GM21515 (cell line): ENCODE measurements at regions not wholly inside any gene's neighbourhood (a gene's known extent, or its start where the extent isn't known, plus 50 kb on each side); places are given as distances from the start of the nearest gene placed in this dataset.

Experiments used
- ATAC-seq: cut with Tn5 transposase; IDR thresholded peaks from one replicate; pipeline ENCODE4 v1.9.1; 2021; ENCODE audit not compliant: unreplicated experiment

DNA sequence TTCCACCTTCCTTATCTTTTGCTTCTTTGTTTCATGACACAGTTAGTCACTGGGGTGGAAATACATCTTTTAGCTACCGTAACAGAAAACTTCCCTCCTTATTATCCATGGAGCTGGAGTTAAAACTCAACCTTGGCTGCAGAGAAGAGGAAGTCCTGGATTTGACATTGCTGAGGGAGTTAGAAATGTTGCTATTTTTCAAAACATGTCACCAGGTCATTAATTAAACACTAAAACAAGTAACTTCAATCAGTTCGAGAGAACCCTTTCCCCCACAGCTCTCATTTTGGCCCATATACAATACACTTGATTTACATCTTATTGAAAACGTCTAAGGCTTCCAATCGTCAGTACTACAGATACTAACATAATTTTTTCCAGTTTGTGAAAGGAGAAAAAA, 237.9 kb upstream of the CD180 start:
- no peak for ATAC-seq

DNA sequence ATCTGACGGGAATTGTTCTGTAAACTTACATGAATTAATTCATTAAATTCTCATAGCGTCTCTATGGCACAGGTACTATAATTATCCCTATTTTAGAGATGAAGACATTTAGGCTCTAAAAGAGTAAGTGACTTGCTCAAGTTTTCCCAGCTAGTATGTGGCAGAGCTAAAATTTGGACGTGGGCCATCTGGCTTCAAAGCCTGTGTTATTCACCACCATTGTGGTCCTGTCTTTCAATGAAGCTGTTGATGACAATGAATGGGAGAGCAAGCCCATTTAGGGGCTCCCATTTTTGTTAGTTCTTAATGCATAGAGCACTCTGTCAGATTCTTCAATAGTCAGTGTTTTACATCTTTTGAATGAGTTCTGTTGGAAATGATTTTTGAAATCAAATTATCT, 236.0 kb upstream of the CD180 start:
- ATAC-seq: no peak

DNA sequence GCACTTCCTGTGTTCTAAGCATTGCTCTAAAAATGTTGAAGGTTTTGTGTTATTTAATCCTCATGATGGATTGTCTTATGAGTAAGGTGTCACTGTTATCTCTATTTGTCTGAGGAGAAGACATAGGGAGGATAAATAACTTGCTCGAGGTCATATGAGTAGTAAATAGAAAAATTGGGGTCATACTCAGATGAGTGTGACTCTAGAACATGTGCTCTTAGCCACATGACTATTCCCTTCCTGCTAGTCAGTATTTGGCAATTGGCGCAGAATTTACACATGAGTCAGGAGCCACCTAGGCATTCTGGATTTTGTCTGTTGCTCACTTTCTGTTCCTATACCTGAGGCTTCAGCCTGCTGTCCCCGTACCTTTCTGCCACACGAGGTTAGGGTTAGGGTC, 234.6 kb upstream of the CD180 start:
- ATAC-seq: no peak

DNA sequence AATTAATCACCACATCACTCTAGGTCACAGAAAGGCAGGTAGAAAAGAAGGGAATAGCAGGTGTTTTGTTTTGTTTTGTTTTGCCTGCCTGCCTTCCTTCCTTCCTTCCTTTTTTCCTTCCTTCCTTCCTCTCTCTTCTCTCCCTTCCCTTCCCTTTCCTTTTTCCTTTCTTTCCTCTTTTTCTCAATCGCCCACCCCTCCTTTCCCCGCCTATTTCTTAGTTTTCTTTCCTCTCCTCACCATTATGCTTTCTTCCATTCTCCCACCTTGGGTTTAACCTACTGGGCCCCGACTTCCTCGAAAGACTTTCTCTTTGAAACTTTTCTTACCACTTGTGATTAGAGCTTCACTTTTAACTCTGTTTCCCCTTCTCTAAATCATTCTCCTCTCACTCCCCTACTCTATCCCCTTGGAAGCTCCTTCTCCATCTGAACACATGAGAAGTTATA, 231.3 kb upstream of the CD180 start:
- ATAC-seq: no peak

DNA sequence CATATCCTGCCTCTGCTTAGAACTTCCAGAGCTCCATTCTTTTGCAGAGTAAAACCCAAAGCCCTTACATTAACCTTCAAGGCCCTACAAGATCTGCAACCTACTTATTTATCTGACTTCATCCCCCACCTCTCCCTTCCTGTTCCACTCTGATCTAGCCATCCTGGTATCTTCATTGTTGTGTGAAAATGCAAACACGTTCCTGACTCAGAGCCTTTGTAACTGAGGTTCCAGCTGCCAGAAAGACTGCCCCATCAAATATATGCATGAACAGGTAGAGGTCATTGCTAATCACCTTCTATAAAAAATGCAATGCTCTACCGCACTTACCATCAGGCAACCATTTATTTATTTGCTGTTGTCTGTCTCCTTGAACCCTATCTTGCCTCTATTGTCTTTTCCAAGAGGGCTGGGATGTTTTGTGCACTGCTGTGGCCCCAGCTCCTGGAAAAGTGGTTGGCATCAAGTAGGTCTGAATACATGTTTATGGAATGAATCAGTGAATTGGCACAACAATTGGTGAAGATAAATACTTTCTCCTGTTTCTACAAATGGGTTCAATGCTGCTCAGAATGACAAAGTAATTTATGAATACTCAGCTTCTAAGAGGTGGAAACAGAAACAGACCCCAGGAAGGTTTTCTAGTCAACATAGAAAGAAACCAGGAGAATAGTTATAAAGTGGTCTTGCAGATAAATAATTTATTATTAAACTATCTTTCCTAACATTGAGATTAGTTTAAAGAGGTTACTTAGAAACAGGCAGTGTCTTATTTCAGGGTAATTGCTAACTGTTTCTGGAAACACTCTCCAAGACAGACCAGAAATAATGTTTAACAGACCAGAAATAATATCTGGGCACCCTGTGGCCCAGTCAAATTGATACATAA, 230.6 kb upstream of the CD180 start:
- no peak for ATAC-seq

DNA sequence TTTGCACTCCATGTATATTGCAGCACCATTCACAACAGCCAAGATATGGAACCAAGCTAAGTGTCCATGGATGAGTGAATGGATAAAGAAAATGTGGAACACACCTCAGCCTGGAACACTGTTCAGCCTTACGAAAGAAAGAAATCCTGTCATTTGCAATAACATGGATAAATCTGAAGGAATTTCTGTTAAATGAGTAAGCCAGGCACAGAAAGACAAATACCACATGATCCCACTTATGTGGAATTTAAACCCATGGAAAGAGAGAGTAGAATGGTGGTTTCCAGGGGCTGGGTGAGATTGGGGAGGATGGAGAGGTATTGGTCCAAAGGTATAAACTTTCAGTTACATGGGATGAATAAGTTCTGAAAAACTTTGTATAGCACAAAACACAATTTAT, 228.9 kb upstream of the CD180 start:
- ATAC-seq: no peak

DNA sequence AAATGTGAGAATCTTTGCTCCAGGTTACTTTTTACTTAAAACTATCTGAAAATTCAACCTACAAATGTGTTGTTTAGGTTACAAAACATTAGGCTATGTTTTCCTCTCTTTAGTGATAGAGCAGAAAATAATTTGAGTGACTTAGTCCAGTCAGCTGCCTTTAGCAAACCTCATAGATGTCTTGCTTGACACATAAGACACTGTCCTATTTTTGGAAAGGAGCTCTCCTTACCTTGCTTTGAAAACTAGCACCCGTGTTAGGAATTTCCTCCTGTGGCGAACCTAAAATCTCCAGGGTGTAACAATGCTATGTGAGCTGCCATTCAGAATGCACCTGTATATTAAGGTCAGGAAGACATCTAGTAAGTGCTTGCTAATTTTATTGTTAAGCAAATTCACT, 221.2 kb upstream of the CD180 start:
- ATAC-seq: no peak

DNA sequence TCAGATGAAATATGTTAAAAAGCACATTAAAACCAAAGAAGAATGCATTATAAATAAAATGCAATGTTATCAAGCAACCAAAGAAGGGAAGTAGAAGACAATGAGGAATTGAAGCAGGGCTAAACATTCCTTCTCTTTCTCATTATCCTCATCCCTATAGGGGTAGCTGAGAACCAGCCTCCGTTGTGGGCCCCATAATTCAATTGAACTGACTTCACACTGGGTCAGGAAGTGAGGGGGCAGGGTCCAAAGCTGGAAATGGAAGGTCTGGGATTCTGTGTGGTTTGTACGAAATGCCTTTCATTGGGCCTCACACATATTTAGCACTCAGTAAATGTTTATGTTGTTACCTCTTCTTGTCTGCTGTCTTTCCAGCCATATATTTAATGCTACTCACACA, 220.4 kb upstream of the CD180 start:
- no peak for ATAC-seq

DNA sequence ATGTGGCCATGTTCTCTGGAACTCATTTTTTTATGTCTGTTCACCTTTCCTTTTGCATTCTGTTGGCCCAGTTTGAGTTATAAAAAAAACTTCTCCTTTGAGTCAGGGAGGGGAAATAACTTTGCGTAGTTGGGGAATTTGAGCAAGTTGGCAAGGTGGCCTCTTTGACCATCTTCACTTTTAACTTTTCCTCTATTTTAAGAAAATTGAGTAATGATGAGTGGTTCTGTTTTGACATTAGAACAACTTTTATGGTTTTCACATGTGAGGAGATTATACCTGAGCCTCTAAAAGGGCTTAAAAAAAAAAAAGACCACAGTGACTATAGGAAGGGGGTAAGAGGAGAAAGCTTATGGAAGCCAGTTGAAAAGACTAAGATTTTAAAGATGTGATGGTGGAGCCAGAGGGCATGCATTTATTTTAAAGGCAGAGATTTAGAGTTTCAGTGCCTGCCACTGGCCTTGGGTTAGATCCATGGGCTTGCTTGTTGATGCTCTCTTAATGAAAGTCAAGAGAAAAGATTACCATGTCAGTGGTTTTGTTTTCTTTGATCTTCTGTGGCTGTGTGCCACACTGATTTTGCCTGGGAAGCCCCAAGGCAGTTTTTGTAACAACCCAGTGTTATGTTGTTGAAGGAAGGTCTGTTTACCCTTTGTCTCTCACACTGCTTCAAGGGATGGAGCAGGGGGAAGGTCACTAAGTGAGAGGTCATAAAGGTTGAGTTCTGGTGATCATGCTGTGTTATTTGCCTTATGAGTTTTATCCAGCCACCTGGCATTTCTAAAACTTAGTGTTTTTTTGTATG, 219.7 kb upstream of the CD180 start:
- ATAC-seq: no peak

DNA sequence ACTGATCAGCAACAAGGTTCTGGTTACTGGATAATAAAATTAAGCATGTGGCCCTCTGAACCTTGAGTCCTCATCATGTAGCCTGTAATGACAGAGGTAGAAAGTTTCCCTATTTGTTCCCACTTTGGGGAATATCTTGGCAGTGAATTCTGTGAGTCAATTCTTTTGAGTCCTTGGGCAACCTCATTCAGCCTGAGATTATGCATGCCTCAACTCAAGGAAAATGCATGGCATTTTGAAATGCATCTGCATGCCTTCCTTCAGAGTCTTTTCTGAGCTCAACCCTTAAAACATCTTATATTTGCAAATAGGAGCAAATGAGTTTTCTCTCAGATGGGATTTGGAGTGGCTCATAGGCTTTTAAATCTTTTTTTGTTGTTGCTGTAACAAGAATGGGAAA, 218.1 kb upstream of the CD180 start:
- no peak for ATAC-seq

DNA sequence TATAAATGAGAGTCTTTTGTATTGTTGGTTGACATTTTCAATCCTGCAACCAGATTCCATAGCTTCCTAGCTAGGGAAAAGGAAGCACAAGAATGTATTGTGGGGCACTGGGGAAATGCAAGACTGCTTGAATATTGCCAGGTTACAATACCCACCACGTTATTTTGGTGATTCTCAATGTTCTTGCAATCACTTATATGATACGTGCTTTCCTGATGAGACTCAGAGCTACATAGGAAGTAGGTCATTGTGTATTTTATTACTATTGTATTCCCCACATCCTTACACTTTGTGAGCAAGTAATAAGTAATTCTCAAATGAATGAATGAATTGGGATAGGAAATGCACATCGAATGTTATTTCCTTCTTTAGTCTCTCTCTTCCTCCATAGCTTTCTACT, 217.1 kb upstream of the CD180 start:
- no peak for ATAC-seq

DNA sequence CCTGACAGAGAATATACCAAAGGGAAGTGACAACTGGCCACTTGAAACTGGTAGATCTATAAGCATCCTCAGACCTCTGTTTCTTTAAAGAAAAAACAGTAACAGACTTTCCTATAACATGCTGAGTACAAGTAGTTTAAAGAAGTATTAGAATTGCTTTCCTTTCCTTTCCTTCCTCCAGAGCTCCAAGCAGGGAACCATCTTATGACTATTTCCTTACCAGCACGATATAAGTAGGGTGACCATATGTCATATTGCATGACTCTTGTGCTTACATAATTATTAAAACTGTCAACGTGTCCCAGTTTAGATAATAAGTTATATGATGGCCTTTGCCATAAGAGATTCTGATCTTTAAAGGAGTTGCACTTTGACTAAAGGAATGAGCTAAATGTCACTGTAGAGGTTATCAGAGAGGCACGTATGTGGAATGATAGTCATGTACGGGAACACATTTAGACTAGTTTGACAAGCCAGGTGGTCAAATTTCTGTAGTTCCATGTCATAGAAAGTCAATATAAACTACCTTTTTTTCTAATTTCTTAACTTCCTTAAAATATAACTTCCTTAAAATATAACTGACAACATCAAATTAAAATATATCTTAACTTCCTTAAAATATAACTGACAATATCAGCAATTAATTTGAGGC, 212.7 kb upstream of the CD180 start:
- ATAC-seq: no peak

DNA sequence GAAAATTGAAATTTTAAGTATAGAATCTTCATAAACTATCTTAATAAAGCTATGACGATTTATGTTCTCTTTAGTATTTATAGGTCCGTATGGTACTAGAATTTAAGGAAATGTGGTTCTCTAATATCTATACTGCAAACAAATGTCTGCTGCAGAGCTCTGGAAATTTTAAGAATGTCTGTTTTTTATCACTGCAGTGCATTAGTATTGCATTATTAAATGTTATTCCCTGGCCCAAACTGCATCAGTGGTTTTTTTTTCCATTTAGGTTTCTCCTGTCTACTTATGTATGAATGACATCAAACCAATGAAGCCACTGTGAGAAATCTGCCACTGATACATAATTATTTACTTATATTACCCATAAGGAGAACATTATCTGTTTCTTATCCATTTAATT, 211.4 kb upstream of the CD180 start:
- ATAC-seq: no peak

DNA sequence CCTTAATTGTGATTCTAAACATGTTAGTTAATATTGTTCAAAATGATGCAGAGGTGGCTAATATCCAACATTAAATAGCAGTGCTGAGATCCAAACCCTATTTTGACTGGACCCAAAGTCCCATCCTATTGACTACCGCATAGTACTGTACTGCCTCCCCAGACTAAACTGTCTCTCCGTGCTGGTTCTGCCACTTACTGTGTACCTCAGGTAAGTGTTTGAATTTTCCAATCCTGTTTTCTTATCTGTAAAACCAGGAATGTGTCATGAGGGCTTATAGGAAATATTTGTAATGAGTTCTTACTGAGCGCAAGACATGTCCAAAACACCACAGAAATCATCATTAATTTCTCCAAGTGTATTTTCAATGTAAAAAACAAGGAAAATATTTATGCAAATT, 209.2 kb upstream of the CD180 start:
- ATAC-seq: no peak

DNA sequence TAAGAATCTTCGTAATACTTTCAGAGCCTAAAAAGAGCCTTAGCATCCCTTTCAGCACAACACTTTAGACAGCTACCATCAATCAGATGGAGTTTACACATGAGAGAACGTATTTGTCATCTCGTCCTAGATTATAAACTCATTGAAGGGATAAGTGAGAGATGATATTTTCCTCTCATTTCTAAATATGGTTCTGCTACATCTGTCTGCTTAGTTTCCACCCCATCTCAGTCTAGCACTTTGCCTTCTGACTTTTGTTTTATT, 208.4 kb upstream of the CD180 start:
- no peak for ATAC-seq

DNA sequence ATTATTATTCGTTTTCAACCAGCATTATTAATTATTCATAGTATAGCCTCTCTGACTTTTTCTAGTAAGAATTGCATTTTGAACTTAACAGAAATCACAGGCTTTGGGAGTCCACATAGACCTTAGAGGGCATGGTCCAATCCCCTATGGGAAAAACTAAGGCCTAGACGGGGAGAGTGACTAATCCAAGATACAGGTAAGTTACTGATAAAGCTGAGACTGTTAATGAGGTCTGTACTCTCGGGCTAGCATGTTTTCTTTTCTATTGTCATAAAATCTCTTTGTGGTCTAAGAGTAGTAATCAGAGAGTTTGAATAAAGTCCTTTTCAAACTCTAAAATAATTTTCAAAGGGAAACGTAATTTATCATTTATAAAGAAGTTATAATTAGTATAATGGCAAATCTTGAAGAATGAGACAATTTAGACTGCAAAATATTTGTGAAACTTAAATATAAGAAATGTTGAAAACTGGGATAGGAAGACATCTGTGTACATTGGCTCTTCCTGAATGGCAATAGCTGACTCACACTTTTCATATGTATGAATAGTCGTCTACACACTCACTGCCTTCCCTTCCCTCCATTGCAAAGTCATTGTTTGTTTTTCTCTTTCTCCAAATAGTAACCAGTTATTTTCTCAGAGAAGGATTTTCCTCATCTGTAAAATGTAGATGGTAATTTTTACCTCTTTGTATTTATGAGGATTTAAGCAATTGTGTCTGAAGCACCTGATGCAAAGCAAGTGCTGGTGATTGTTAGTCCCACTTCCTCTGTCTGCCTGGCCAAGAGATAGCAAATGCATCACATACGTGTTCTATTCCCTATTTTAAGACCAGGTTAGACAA, 207.9 kb upstream of the CD180 start:
- ATAC-seq: no peak

DNA sequence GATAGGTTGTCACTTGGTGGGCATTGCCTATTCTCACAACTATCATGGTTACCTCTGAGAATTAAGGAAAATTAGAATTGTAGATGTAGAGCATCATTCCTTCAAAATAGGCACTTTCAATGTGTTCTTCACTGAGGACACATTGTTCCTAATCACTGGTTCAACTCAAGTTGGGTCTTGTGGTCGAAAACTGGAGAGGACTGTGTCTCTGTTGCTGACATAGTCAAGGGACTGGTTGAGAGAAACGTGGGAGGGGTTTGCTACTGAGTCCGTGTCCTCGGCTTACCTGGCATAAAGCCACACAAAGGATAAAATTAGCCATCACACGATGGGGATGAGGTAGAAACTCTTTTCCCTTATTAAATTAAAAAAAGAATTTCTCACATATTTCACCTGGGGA, 205.9 kb upstream of the CD180 start:
- ATAC-seq: no peak

DNA sequence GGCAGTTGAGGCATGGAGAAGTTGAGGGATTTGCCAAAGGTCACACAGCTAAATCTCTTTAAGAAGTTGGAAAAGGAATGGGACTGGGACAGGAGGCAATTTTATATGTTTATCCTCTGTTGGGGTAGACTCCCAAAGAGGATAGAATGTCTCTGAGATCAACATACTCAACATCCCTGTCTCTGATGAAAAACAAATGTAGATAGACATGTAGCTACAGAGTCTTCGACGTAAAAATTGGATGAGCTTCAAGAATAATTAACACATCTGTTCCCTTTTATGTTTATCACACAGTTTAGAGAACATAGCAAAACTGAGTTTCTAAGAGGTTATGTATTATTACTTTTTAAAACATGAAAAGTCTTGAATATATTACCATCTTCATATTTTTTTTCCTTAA, 204.6 kb upstream of the CD180 start:
- ATAC-seq: no peak

DNA sequence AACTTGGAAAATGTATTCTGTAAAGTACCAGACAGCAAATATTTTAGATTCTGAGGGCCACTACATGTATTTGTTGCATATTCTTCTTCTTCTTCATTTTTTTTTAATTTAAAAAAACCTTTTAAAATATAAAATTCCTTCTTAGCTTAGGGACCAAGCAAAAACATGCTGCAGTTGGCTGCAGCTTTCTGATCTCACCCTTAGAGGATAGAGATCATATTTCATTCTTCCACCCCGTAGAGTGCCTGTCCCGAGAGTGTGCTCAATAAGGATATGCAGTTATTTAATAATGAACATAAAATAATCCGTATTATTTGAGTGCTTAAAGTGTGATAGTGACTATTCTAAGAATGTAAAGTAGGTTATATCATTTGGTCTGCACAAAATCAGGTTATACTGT, 204.2 kb upstream of the CD180 start:
- no peak for ATAC-seq

DNA sequence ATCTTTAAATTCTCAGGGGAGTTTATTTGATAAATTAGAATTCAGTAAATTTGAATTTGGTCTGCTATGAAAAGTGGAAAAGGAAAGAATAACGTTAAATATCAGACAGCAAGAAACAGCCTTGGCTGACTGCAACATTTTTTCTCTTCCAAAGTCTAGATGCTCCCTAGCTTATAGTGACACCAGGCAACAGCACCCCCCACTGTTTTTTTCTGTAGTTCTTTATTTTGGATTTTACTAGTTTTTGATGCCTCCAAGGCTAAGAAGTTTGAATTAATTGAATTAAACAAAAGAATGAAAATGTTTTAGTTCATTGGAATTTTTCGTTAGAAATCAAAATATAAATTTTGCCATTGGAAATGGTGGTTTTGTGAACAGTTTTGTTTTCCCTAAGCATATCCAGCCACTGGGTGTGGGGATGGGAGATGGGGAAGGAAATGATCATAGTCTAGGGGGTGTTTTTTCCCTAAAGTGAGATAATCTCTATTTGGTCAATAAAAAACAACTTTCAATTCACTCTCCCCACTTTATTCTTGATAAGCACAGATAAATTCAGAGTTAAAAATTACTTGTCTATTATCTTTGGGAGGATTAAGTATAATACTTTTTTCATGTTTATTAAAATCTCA, 199.3 kb upstream of the CD180 start:
- no peak for ATAC-seq

DNA sequence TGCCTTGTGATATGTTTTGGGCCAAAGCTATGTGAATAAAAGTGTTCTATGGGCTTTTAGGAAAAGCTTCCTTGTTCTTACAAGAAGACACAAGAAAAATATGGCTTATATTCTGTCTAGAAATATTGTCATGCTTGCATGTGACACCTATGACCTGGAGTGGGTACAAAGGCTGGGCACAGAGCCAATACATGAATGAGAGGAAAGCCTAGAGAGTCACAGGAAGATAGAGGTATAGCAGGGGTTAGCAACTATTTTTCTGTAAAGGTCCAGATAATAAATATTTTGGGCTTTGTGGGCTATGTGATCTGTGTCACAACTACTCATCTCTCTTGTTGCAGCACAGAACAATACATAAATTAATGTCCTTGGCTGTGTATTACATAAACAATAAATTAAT, 196.6 kb upstream of the CD180 start:
- ATAC-seq: no peak
